Trophoblast cell (in vitro differentiated cells and primary cell): ENCODE measurements at regions not wholly inside any gene's neighbourhood (a gene's known extent, or its start where the extent isn't known, plus 50 kb on each side); places are given as distances from the start of the nearest gene placed in this dataset.
A peak's percentile ranks its signal among the peaks of the same experiment; 100 is the strongest.

Experiments used
- DNase-seq, 2 donors: peaks; one replicate each; pipeline ENCODE4 v3.0.0-alpha.2; 2016
- H2AFZ ChIP-seq: 2 replicates; pipeline ENCODE4 v1.6.1; 2013; ENCODE audit warnings: low read length, moderate library complexity, mild to moderate bottlenecking; ENCODE audit not compliant: insufficient read depth, poor library complexity
- H2AK5ac ChIP-seq: 2 replicates; pipeline ENCODE4 v1.6.1; 2013; ENCODE audit warnings: mild to moderate bottlenecking, low read length
- H2BK120ac ChIP-seq: 2 replicates; pipeline ENCODE4 v1.6.1; 2013; ENCODE audit warnings: low read length, mild to moderate bottlenecking, moderate library complexity; ENCODE audit not compliant: insufficient read depth, poor library complexity
- H2BK12ac ChIP-seq: 2 replicates; pipeline ENCODE4 v1.6.1; 2013; ENCODE audit warnings: mild to moderate bottlenecking, low read length, moderate library complexity
- H2BK5ac ChIP-seq: 2 replicates; pipeline ENCODE4 v1.6.1; 2013; ENCODE audit warnings: low read length, low read depth, moderate library complexity, mild to moderate bottlenecking; ENCODE audit not compliant: poor library complexity
- H3K14ac ChIP-seq: 2 replicates; pipeline ENCODE4 v1.6.1; 2013; ENCODE audit warnings: mild to moderate bottlenecking, low read length
- H3K18ac ChIP-seq: 2 replicates; pipeline ENCODE4 v1.6.1; 2013; ENCODE audit warnings: mild to moderate bottlenecking, low read length
- H3K23ac ChIP-seq: 2 replicates; pipeline ENCODE4 v1.6.1; 2013; ENCODE audit warnings: low read length
- H3K27ac ChIP-seq: 2 replicates; pipeline ENCODE4 v1.5.1; 2013; ENCODE audit warnings: low read depth, mild to moderate bottlenecking, inconsistent platforms, low read length, moderate library complexity
- H3K27me3 ChIP-seq: 2 replicates; pipeline ENCODE4 v1.6.1; 2013; ENCODE audit warnings: inconsistent platforms, mild to moderate bottlenecking, low read length, moderate library complexity; ENCODE audit not compliant: insufficient read depth
- H3K36me3 ChIP-seq, 2 experiments: 1 replicate in 1 of 2; 2 replicates in 1 of 2; pipeline ENCODE4 v1.6.1; 2013; ENCODE audit warnings: low read length in 2 of 2, mild to moderate bottlenecking in 2 of 2, moderate library complexity in 1 of 2; ENCODE audit not compliant: insufficient read depth in 2 of 2, control insufficient read depth in 1 of 2
- H3K4ac ChIP-seq: 2 replicates; pipeline ENCODE4 v1.6.1; 2013; ENCODE audit warnings: low read depth, mild to moderate bottlenecking, low read length, moderate library complexity
- H3K4me1 ChIP-seq, 2 experiments: 1 replicate in 1 of 2; 2 replicates in 1 of 2; pipeline ENCODE4 v1.6.1; 2013; ENCODE audit warnings: low read length in 2 of 2, mild to moderate bottlenecking in 2 of 2, moderate library complexity in 1 of 2; ENCODE audit not compliant: insufficient read depth in 2 of 2, control insufficient read depth in 1 of 2
- H3K4me2 ChIP-seq: 2 replicates; pipeline ENCODE4 v1.6.1; 2013; ENCODE audit warnings: inconsistent platforms, mild to moderate bottlenecking, low read length, moderate library complexity
- H3K4me3 ChIP-seq: 2 replicates; pipeline ENCODE4 v1.5.1; 2013; ENCODE audit warnings: mild to moderate bottlenecking, low read depth, low read length, inconsistent platforms
- H3K79me1 ChIP-seq: one replicate; pipeline ENCODE4 v1.6.1; 2013; ENCODE audit warnings: low read length
- H3K79me2 ChIP-seq: 2 replicates; pipeline ENCODE4 v1.6.1; 2013; ENCODE audit warnings: low read length, mild to moderate bottlenecking; ENCODE audit not compliant: control insufficient read depth, insufficient read depth, poor library complexity
- H3K9ac ChIP-seq: 2 replicates; pipeline ENCODE4 v1.6.1; 2013; ENCODE audit warnings: mild to moderate bottlenecking, low read length
- H3K9me3 ChIP-seq: 2 replicates; pipeline ENCODE4 v1.6.1; 2013; ENCODE audit warnings: low read depth, mild to moderate bottlenecking, control low read depth, inconsistent platforms, low read length; ENCODE audit not compliant: insufficient read depth
- H4K12ac ChIP-seq: 2 replicates; pipeline ENCODE4 v1.6.1; 2013; ENCODE audit warnings: low read depth, mild to moderate bottlenecking, low read length, moderate library complexity
- H4K8ac ChIP-seq: 2 replicates; pipeline ENCODE4 v1.6.1; 2013; ENCODE audit warnings: low read depth, mild to moderate bottlenecking, low read length, moderate library complexity
- H4K91ac ChIP-seq: one replicate; pipeline ENCODE4 v1.6.1; 2013; ENCODE audit warnings: low read depth, mild to moderate bottlenecking, low read length, moderate library complexity
- WGBS: extraction: QIAGEN DNeasy Blood & Tissue Kit; methylation state at CpG from one replicate; pipeline ENCODE4 v1.1.7; 2013; ENCODE audit warnings: missing lambda C conversion rate; ENCODE audit not compliant: insufficient read length, insufficient coverage; ENCODE audit errors: extremely low coverage; 5-methylcytosine and 5-hydroxymethylcytosine counted together

DNA sequence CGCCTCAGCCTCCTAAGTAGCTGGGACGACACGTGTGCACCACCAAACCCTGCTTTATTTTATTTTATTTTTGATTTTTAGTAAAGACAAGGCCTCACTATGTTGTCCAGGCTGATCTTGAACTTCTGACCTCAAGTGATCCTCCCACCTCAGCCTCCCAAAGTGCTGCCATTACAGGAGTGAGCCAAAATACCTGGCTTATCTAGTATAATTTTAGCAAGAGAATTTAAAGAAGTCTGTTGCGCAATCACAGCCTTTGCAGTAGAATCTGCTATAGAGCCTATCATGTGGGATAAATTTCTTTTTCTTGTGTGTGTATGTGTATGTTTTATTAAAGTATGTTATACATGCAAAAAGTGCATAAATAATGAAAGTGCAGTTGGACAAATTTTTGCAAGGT lies 92.1 kb upstream of the ANKEF1 start:
- Histone ChIP-seq H3K4ac (no peak overlapping the region), H2AK5ac (no peak overlapping the region), H3K79me2 (no peaks in the 10 kb centered on the region), H4K91ac (no peak overlapping the region), H3K14ac (no peak overlapping the region), H2AFZ (no peak overlapping the region), H3K23ac (no peak overlapping the region), H3K9ac (no peak overlapping the region), H4K8ac (no peak overlapping the region), H3K4me2 (no peak overlapping the region), H3K9me3 (no peaks in the 10 kb centered on the region), H3K27me3 (no peaks in the 10 kb centered on the region), H2BK120ac (no peak overlapping the region), H4K12ac (no peak overlapping the region), H3K18ac (no peak overlapping the region), H2BK5ac (no peak overlapping the region), H3K36me3 (no peaks in the 10 kb centered on the region), H2BK12ac (no peak overlapping the region), H3K4me1 (no peaks in the 10 kb centered on the region), H3K27ac (no peak overlapping the region), H3K4me3 (no peak overlapping the region), H3K79me1 (no peaks in the 10 kb centered on the region)
- WGBS, result no CpG with 5 or more reads among the region's 4 CpGs
- DNase-seq, result peak in 1 of 2 donors; percentile 29

DNA sequence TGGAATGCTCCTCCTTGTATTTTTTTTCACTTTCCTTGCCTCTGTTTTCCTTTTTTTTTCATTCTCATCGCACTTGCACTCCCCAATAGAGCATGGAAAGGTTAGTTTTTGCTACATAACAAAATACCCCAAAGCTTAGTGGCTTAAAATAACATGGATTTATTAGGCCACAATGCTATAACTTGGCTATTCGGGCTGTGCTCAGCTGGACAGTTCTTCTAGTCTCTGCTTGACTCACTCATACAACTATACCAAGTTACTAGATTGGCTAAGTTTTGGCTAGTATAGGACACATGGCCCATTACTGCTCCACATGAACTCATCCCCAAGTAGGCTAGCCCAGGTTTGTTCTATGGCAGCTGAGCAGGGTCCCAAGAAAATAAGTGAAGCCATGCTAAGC lies 94.5 kb upstream of the ANKEF1 start:
- H2BK120ac ChIP-seq, result no peak overlapping the region
- H3K9ac ChIP-seq, result no peak overlapping the region
- H2BK5ac ChIP-seq, result no peak overlapping the region
- no peak overlapping the region for H2BK12ac ChIP-seq
- no peak overlapping the region for H4K12ac ChIP-seq
- H2AK5ac ChIP-seq, result no peak overlapping the region
- H4K8ac ChIP-seq, result no peak overlapping the region
- H3K9me3 ChIP-seq, result no peaks in the 10 kb centered on the region
- no peaks in the 10 kb centered on the region for H3K79me1 ChIP-seq
- no peaks in the 10 kb centered on the region for H3K79me2 ChIP-seq
- no peak overlapping the region for H4K91ac ChIP-seq
- no CpG with 5 or more reads among the region's 2 CpGs for WGBS
- H3K4me1 ChIP-seq, result no peaks in the 10 kb centered on the region
- H3K23ac ChIP-seq, result no peak overlapping the region
- H3K4ac ChIP-seq, result no peak overlapping the region
- H3K27ac ChIP-seq, result no peak overlapping the region
- no peak overlapping the region for H3K4me2 ChIP-seq
- H3K27me3 ChIP-seq, result no peaks in the 10 kb centered on the region
- no peak overlapping the region for H2AFZ ChIP-seq
- H3K4me3 ChIP-seq, result no peak overlapping the region
- no peaks in the 10 kb centered on the region for H3K36me3 ChIP-seq
- H3K14ac ChIP-seq, result no peak overlapping the region
- no peak for DNase-seq
- no peak overlapping the region for H3K18ac ChIP-seq

DNA sequence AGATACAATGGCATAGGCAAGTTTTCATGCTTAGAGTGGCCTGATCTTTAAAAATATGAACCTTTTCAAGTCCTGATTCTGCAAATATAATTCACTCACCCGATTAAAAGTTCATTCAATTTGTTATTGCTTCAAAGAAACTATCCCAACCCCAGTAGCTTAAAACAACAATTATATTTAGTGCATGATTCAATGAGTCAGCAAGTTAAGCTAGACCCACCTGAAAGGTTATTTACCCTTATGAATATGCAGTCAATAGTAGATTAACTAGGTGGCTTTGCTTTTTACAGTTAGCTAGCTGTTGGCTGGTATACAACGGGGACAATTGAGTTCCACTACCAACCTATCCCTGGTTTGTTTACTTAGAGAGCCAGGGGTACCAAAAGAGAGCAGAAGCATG lies 95.6 kb upstream of the ANKEF1 start:
- Histone ChIP-seq H2BK120ac (no peak overlapping the region), H3K14ac (no peak overlapping the region), H3K4me2 (no peak overlapping the region), H2BK12ac (no peak overlapping the region), H3K79me2 (no peaks in the 10 kb centered on the region), H2BK5ac (no peak overlapping the region), H3K9ac (no peak overlapping the region), H4K8ac (no peak overlapping the region), H3K79me1 (no peaks in the 10 kb centered on the region), H3K23ac (no peak overlapping the region), H3K27ac (no peak overlapping the region), H3K27me3 (no peaks in the 10 kb centered on the region), H3K4me3 (no peak overlapping the region), H2AFZ (no peak overlapping the region), H3K9me3 (no peaks in the 10 kb centered on the region), H3K4ac (no peak overlapping the region), H4K91ac (no peak overlapping the region), H4K12ac (no peak overlapping the region), H3K36me3 (no peaks in the 10 kb centered on the region), H2AK5ac (no peak overlapping the region), H3K4me1 (no peaks in the 10 kb centered on the region), H3K18ac (no peak overlapping the region)
- no peak for DNase-seq
- no CpG with 5 or more reads among the region's 2 CpGs for WGBS

DNA sequence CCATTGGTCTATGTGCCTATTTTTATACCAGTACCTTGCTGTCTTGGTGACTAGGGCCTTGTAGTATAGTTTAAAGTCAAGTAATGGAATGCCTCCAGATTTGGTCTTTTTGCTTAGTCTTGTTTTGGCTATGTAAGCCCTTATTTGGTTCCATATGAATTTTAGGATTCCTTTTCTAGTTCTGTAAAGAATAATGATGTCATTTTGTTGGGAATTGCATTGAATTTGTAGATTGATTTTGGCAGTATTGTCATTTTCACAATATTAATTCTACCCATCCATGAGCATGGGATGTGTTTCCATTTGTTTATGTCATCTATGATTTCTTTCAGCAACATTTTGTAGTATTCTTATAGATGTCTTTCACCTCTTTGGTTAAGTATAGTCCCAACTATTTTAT lies 96.4 kb upstream of the PAK5 start:
- Histone ChIP-seq H3K14ac (no peak overlapping the region), H4K12ac (no peak overlapping the region), H3K27ac (no peak overlapping the region), H3K79me1 (no peaks in the 10 kb centered on the region), H2AK5ac (no peak overlapping the region), H2BK12ac (no peak overlapping the region), H2BK5ac (no peak overlapping the region), H2AFZ (no peak overlapping the region), H4K91ac (no peak overlapping the region), H3K18ac (no peak overlapping the region), H3K27me3 (no peaks in the 10 kb centered on the region), H3K9me3 (no peaks in the 10 kb centered on the region), H3K79me2 (no peaks in the 10 kb centered on the region), H3K4me2 (no peak overlapping the region), H3K4ac (no peak overlapping the region), H3K9ac (no peak overlapping the region), H2BK120ac (no peak overlapping the region), H4K8ac (no peak overlapping the region), H3K23ac (no peak overlapping the region), H3K4me1 (no peaks in the 10 kb centered on the region), H3K36me3 (no peaks in the 10 kb centered on the region), H3K4me3 (no peak overlapping the region)
- no peak for DNase-seq

DNA sequence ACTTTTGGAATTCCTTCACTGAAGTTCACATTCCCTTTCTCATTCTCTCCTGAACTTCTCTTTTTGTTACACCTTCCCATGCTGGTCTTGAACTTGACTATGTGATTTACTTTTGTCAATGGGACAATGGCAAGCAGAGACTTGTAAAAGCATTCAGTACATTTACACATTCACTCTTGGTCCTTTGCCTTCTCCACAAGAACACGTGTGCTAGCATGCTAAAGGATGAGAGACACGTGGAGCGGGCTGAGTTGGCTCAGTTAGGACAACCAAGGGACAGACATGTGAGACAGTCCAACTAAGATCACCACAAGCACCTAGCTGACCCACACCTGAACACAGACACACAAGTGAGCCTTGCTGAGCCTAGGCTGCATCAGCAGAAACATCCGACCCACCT lies 91.3 kb upstream of the PAK5 start:
- no peak overlapping the region for H4K91ac ChIP-seq
- H3K9me3 ChIP-seq, result no peaks in the 10 kb centered on the region
- H4K8ac ChIP-seq, result no peak overlapping the region
- H3K36me3 ChIP-seq, result no peaks in the 10 kb centered on the region
- H3K4ac ChIP-seq, result no peak overlapping the region
- no peak overlapping the region for H3K4me3 ChIP-seq
- H3K9ac ChIP-seq, result no peak overlapping the region
- no peaks in the 10 kb centered on the region for H3K79me1 ChIP-seq
- no peak overlapping the region for H2AK5ac ChIP-seq
- no peak overlapping the region for H2BK120ac ChIP-seq
- no peak overlapping the region for H4K12ac ChIP-seq
- no peak overlapping the region for H3K14ac ChIP-seq
- H3K4me1 ChIP-seq, result no peaks in the 10 kb centered on the region
- no peak overlapping the region for H3K23ac ChIP-seq
- H3K27me3 ChIP-seq, result no peaks in the 10 kb centered on the region
- no peak for DNase-seq
- WGBS, result no CpG with 5 or more reads among the region's 4 CpGs
- no peak overlapping the region for H3K4me2 ChIP-seq
- H2BK12ac ChIP-seq, result no peak overlapping the region
- H3K18ac ChIP-seq, result no peak overlapping the region
- no peak overlapping the region for H2BK5ac ChIP-seq
- no peak overlapping the region for H3K27ac ChIP-seq
- H2AFZ ChIP-seq, result no peak overlapping the region
- no peaks in the 10 kb centered on the region for H3K79me2 ChIP-seq
